ENCODE measurements at regions not wholly inside any gene's neighbourhood (a gene's known extent, or its start where the extent isn't known, plus 50 kb on each side); places are given as distances from the start of the nearest gene placed in this dataset.

GRCh38 chr4:120506536-120506935 is 416.0 kb downstream of the PRDM5 start:
- TF ChIP-seq EZH2 (IDR thresholded peaks at IDR 0.05; ENCODE audit: low read depth) (no peak), CTCF (conservative IDR thresholded peaks at IDR 0.05) (no peak)
